Right atrium auricular region (tissue), 2 donors: ENCODE measurements at regions not wholly inside any gene's neighbourhood (a gene's known extent, or its start where the extent isn't known, plus 50 kb on each side); places are given as distances from the start of the nearest gene placed in this dataset.

Experiments used
- DNase-seq: peaks from one replicate; pipeline ENCODE4 v3.0.0-alpha.2; 2019; ENCODE audit warnings: low spot score
- H3K27ac ChIP-seq, 2 donors: fragments of 200-600 bp; sonication (generic); 1 replicate in 1 of 2; 2 replicates in 1 of 2; pipeline ENCODE4 v1.5.1; 2016 to 2019
- H3K27me3 ChIP-seq, 2 donors: fragments of 200-600 bp; sonication (generic); one replicate each; pipeline versions ENCODE4 v1.5.1 to v1.6.0; 2017 to 2019
- H3K36me3 ChIP-seq: fragments of 200-600 bp; sonication (generic); one replicate; pipeline ENCODE4 v1.5.1; 2016
- H3K4me1 ChIP-seq, 2 donors: fragments of 200-600 bp; sonication (generic); one replicate each; pipeline versions ENCODE4 v1.5.1 to v1.6.0; 2017 to 2019
- H3K4me3 ChIP-seq, 2 donors: fragments of 200-600 bp; sonication (generic); 1 replicate in 1 of 2; 2 replicates in 1 of 2; pipeline ENCODE4 v1.5.1; 2017 to 2019; ENCODE audit warnings: mild to moderate bottlenecking in 1 of 2, moderate library complexity in 1 of 2
- H3K9me3 ChIP-seq, 2 donors: fragments of 200-600 bp; sonication (generic); one replicate each; pipeline ENCODE4 v1.5.1; 2019
- TF ChIP-seq, protein P1 (sequence below), 2 donors: fragments of 200-600 bp; sonication (generic); IDR thresholded peaks; one replicate each; pipeline ENCODE4 v1.5.1; 2019; ENCODE audit warnings: antibody characterized with exemption in 2 of 2

DNA sequence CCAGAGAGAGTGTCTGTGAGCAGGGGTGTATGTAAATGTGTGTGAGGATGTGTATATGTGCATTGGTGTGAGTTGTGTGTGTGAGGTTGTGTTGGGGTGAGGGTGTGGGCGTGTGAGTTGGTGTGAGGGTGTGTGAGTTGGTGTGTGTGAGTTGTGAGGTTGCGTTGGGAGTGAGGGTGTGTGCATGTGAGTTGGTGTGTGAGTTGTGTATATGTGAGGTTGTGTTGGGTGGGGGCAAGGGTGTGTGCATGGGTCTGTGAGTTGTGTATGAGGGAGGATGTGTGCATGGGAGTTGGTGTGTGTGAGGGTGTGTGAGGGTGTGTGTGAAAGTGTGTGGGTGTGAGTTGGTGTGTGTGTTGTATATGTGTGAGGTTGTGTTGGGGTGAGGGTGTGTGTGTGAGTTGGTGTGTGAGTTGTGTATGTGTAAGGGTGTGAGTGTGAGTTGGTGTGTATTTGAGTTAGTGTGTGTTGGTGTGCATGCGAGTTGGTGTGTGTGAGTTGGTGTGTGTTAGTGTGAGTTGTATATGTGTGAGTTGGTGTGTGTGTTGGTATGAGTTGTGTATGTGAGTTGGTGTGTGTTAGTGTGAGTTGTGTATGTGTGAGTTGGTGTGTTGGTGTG lies 161.6 kb upstream of the IER5L start:
- H3K4me1 ChIP-seq, result peaks cover 0 to 36% of the 10 kb centered on the region in 2 donors
- DNase-seq, result no peak
- no peak overlapping the region for H3K27ac ChIP-seq
- no peaks in the 10 kb centered on the region for H3K36me3 ChIP-seq
- H3K9me3 ChIP-seq, result no peaks in the 10 kb centered on the region
- no peaks in the 10 kb centered on the region for H3K27me3 ChIP-seq
- no peak overlapping the region for H3K4me3 ChIP-seq
- TF ChIP-seq, protein P1, sequence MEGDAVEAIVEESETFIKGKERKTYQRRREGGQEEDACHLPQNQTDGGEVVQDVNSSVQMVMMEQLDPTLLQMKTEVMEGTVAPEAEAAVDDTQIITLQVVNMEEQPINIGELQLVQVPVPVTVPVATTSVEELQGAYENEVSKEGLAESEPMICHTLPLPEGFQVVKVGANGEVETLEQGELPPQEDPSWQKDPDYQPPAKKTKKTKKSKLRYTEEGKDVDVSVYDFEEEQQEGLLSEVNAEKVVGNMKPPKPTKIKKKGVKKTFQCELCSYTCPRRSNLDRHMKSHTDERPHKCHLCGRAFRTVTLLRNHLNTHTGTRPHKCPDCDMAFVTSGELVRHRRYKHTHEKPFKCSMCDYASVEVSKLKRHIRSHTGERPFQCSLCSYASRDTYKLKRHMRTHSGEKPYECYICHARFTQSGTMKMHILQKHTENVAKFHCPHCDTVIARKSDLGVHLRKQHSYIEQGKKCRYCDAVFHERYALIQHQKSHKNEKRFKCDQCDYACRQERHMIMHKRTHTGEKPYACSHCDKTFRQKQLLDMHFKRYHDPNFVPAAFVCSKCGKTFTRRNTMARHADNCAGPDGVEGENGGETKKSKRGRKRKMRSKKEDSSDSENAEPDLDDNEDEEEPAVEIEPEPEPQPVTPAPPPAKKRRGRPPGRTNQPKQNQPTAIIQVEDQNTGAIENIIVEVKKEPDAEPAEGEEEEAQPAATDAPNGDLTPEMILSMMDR (IDR thresholded peaks at IDR 0.05), result no peak

DNA sequence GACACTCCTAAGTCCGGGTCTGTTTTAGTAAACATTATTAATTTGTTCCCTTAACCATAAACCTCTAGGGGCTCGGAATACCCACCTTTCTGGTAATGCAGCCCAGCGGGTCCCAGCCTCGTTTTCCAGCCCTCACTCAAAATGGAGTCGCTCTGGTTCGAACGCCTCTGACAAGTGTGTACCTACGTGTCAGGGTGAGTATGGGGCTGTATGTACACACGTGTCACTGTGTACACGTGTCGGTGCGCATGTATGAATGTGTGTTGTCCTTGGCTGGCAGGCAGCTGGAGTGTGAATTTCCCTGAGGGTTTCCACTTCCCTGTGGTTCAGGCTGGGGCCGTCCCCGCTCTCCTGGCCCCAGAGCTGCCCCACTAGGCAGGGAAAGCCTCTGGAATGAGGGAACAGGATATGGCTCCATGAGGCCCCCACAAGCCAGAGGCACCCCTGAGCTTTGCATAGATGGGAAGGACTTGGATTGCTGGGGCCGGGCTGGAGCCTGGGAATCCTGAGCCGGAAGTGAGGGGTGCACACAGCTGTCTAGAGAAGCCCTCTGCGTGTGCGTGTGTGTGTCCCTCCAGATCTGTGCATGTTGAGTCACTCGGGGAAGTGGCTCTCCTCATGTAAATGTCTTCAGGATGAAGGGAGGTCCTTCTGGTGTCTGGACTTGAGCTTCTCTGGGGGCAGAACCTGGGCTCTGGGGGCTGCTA lies 160.8 kb upstream of the IER5L start:
- TF ChIP-seq, protein P1 (IDR thresholded peaks at IDR 0.05), result no peak
- Histone ChIP-seq H3K27ac (no peak overlapping the region), H3K4me1 (peaks cover 0 to 44% of the 10 kb centered on the region in 2 donors), H3K9me3 (no peaks in the 10 kb centered on the region), H3K27me3 (no peaks in the 10 kb centered on the region), H3K36me3 (no peaks in the 10 kb centered on the region), H3K4me3 (no peak overlapping the region)
- DNase-seq, result no peak

DNA sequence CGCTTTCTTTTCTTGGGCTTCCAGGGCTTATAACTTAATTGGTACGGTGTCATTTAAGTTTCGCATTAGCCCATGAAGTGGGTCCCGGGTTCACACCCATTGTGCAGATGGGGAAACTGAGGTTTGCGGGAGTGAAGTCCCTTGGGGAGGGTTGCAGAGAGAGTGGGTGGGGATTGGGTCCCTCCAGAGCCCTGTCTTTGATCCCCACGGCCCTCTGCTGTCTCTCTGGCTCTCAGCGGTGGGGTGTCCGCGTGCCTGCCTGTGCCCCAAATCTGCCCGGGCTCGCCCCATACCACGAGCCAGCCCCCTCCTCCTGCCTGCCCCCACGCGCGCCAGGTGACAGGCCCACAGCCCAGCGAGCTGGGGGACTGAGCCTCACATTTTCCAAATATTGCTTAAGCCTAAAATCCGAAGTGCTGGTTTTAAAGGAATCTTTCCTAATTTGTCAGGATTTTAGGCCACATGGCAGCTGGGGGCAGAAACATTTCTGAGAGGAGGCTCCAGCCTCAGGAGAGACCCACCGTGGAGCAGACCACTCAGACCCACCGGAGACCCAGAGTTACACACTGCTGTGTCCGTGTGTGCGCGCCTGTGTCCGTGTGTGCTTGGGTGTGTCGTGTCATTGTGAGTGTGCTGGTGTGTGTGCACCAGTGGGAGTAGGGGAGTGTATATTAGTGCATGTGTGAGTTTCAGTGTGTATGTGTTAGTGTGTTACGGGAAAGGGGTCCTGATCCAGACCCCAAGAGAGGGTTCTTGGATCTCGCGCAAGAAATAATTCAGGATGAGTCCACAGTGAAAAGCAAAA lies 159.5 kb upstream of the IER5L start:
- H3K9me3 ChIP-seq, result no peaks in the 10 kb centered on the region
- H3K4me1 ChIP-seq, result peaks cover 0 to 48% of the 10 kb centered on the region in 2 donors
- TF ChIP-seq, protein P1 (IDR thresholded peaks at IDR 0.05), result no peak

DNA sequence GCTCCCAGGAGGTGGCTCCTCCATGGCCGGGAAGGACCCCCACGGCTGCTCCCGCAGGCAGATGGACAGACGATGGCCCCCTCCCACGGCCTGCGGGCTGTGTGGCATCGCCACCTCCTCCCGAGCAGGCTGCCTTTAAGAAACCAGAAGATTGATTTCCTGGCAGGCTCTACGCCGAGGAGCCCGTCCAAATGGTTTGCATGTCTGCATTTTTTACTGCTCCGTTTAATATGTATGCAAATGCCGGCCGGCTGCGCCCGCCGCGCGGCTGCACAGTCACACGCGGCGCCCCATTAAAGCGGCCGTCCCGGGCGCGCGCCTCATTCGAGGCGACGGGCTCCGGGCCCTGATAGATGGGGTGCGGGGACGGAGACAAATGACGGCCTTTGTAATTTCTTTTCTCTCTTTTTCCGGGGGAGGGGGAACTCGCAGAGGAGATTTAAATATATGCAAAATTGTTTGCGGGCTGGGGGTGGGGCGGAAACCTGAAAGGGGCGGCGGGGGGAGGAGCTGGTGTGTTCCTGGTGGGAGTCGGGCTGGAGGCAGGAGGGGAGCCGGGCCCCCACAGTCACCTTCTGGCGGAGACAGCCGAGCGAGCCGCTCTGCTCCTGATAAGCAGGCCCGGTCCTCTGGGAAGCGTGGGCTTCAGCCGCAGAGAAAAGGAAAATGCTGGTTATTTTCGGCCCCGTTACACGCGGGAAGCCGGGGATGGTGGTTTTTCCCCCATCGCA lies 158.7 kb upstream of the IER5L start:
- Histone ChIP-seq H3K27me3 (no peaks in the 10 kb centered on the region), H3K9me3 (no peaks in the 10 kb centered on the region), H3K27ac (peak overlapping the region; percentile 77 to 86), H3K4me1 (peaks cover 0 to 48% of the 10 kb centered on the region in 2 donors), H3K4me3 (peak overlapping the region; percentile 26 to 48), H3K36me3 (no peaks in the 10 kb centered on the region)
- TF ChIP-seq, protein P1 (IDR thresholded peaks at IDR 0.05), result no peak
- DNase-seq, result no peak

More for the DNA sequence above, 159.5 kb upstream of the IER5L start:
- no peak for DNase-seq
- Histone ChIP-seq H3K27ac (peak overlapping the region; percentile 77 to 86), H3K27me3 (no peaks in the 10 kb centered on the region), H3K36me3 (no peaks in the 10 kb centered on the region), H3K4me3 (peak overlapping the region in 1 of 2 donors; percentile 48)

DNA sequence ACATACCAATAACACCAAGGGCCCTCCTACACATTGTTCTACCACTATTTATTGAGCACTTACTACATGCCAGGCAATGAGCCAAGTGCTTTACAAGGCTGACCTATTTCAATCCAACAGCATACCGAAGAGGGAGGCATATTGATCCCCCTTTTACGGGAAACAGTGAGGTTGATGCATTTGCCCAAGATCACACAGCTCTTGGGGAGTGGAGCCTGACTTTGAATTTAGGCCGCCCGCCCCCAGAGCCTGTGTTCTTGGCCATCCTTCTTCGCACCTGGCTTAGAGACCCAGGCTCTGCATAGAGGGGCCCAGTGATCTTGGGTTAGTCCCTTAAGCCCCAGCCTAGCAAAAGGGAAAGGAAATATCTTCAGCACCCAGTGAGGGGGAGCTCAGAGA lies 158.1 kb upstream of the IER5L start:
- Histone ChIP-seq H3K27ac (peak overlapping the region; percentile 77 to 86), H3K9me3 (peaks cover 0 to under 1% of the 10 kb centered on the region in 2 donors), H3K36me3 (no peaks in the 10 kb centered on the region), H3K4me3 (peak overlapping the region in 1 of 2 donors; percentile 48), H3K4me1 (peaks cover 0 to 48% of the 10 kb centered on the region in 2 donors), H3K27me3 (no peaks in the 10 kb centered on the region)
- no peak for DNase-seq
- TF ChIP-seq, protein P1 (IDR thresholded peaks at IDR 0.05), result no peak
